GM18867 (cell line): ENCODE measurements at regions not wholly inside any gene's neighbourhood (a gene's known extent, or its start where the extent isn't known, plus 50 kb on each side); places are given as distances from the start of the nearest gene placed in this dataset.

Experiments used
- ATAC-seq: cut with Tn5 transposase; IDR thresholded peaks from one replicate; pipeline ENCODE4 v1.9.1; 2021; ENCODE audit warnings: mild to moderate bottlenecking, moderate library complexity; ENCODE audit not compliant: unreplicated experiment

GRCh38 chr3:5531039-5531438, 343.5 kb downstream of the EDEM1 start:
- no peak for ATAC-seq

DNA sequence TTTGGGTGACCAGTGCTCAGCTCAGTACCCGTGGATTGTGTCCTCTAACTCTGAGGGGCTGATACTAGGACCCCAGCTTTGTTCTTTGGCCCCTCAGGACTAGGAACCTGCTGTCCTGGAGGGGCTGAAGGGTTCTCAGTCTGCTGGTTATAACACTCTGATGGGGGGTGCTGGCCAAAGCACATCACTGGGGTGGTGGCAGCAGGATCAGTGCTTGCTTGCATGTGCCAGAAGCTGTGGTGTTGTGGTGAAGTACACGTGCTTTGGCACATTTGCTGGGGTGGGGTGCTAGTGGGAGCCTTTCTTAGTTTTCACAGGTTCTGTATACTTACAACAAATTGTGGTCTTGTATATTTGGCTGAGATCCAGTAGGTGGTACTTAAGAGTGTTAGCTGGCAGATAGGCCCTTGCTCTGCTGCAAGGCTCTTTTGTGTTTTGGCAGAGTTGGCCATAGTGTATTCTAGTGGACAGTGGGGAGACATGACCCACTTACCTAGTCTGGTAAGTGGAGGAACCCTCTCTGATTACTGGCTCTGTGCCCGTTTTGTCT, 344.3 kb downstream of the EDEM1 start:
- ATAC-seq = no peak

GRCh38 chr3:5540532-5540931, 353.0 kb downstream of the EDEM1 start:
- ATAC-seq = no peak

DNA sequence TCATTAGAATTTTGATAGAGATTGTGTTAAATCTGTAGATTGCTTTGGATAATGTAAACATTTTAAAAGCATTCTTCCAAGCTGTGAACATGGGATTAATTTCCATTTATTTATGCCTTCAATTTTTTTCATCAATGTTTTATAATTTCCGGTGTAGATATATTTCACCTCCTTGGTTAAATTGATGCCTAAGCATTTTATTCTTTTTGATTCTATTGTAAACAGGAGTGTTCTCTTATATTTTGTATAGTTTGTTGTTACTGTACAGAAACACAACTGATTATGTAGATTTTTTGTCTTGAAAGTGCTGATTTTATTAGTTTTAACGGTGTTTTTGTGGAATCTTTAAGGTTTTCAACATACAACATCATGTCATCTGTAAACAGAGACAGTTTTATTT, 355.0 kb downstream of the EDEM1 start:
- ATAC-seq = no peak

- ATAC-seq = no peak
Observed at GRCh38 chr3:5543047-5543446, 355.5 kb downstream of the EDEM1 start.

DNA sequence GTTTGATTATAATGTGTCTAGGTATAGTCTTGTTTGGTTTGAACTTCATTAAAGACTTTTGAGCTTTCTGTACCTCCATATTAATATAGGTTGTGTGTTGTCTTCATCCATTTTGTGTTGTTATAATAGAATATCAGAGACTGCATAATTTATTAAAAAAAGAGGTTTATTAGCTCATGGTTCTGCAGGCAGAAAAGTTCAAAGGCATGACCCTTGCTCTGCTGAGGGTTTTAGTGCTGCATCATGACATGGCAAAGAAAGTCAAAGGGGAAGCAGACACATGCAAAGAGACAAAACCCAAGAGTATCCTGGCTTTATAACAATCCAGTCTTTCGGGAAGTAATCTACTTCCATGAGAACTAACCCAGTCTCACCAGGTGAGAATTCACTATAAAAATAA, 358.2 kb downstream of the EDEM1 start:
- no peak for ATAC-seq

- no peak for ATAC-seq
Observed at GRCh38 chr3:5553203-5553602, 365.7 kb downstream of the EDEM1 start.

DNA sequence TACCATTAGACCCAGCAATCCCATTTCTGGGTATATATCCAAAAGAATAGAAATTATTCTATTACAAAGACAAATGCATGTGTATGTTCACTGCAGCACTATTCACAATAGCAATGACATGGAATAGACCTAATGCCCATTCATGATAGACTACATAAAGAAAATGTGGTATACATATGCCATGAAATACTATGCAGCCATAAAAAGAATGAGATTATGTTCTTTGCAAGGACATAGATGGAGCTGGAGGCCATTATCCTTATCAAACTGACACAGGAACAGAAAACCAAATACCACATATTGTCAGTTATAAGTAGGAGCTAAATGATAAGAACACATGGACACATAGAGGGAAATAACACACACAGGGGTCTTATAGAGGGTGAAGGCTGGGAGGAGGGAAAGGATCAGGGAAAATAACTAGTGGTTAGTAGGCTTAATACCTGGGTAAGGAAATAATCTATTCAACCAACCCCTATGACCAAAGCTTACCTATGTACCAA, 366.8 kb downstream of the EDEM1 start:
- ATAC-seq = no peak

- ATAC-seq = no peak
Observed at GRCh38 chr3:5560199-5560598, 372.7 kb downstream of the EDEM1 start.

DNA sequence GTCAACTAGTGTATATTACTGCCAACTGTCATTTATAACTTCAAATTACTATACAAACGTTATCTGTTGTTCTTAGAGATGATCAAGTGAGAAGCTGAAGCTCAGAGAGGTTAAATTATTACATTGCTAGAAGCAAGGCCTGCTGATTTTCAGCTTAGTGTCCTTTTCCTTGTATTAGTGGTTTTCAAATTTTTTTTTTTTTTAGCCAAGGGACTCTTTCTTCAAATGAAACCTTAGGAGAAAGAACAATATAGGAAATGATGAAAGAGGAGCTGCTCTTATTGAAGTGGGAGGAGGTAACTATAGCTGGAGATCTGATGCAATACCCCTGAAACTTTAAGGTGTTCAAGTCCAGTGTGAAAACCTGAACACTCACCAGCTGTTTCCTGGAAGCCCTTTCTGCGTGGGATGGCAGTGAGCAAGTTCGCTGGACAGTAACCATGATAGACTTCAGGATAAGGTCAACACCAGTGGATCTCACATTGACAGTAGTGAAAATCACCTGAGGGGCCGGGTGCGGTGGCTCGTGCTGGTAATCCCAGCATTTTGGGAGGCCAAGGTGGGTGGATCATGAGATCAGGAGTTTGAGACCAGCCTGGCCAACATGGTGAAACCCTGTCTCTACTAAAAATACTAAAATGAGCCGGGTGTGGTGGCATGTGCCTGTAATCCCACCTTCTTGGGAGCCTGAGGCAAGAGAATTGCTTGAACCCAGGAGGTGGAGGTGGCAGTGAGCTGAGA, 376.2 kb downstream of the EDEM1 start:
- ATAC-seq = no peak

DNA sequence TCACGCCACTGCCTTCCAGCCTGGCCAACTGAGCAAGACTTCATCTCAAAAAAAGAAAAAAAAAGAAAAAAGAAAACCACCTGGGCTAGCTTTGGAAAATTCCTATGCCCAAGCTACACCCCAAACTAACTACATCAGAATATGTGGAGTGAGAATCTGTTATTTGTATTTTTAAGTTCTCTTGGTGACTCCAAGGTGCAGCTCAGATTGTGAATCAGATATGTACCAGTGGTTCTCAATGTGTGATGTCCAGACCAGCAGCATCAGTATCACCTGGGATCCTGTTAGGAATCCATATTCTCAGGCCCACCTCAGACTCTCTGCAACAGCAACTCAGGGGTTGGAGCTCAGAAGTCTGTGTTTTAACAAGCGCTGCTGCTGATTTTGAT, 376.8 kb downstream of the EDEM1 start:
- ATAC-seq = no peak

DNA sequence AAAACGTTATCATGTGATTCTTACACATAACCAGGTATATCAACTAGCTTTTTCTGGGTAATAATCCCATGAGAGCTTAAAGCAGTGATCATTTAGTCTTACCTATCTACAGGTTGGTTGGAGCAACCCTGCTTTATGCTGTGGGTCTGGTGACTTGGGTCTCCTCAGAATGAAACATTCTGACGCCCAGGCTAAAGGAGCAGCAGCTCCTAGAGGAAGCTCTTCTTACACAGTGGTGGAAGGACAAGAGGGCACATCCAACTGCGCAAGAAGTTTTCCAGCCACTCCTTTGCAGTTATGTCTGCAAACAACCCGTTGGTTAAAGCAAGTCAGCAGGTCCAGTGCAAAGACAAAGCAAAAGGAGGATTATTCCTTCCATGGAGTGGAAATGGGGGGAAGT, 377.5 kb downstream of the EDEM1 start:
- ATAC-seq = no peak

- no peak for ATAC-seq
Observed at GRCh38 chr3:5567113-5567512, 379.6 kb downstream of the EDEM1 start.

DNA sequence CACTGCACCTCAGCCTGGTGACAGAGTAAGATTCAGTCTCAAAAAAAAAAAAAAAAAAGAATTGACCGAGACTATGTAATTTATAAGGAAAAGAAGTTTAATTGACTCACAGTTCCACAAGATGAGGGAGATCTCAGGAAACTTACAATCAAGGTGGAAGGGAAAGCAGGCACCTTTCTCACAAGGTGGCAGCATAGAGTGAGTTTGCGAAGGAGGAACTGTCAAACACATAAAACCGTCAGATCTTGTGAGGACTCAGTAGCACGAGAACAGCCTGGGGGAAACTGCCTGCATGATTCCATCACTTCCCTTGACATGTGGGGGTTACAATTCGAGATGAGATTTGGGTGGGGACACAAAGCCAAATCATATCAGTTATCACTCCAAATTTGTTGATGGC, 380.9 kb downstream of the EDEM1 start:
- peak; percentile 74 for ATAC-seq

GRCh38 chr3:5569152-5569551, 381.6 kb downstream of the EDEM1 start:
- ATAC-seq = no peak

GRCh38 chr3:5572168-5572567, 384.7 kb downstream of the EDEM1 start:
- no peak for ATAC-seq

GRCh38 chr3:5576277-5577011, 388.9 kb downstream of the EDEM1 start:
- ATAC-seq = no peak

- no peak for ATAC-seq
Observed at GRCh38 chr3:5579139-5579602, 391.7 kb downstream of the EDEM1 start.

DNA sequence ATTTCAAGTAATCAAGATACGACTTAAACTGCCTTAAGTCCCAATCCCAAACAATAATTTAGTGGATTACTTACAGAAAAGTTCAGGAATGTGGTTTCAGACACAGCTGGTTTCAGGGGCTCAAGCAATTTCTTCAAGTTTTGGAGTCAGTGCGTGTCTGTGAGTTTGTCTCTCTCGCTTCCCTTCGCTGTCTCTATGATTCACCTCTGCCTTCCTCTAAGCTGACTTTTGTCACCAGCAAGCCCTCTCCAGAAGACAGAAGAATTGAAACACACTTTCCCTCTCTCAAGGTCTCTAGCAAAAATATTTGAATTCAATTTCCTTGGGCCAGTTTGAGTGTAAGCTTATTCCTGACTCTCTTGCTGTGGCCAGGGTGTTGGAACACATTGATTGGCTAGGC, 392.4 kb downstream of the EDEM1 start:
- no peak for ATAC-seq

DNA sequence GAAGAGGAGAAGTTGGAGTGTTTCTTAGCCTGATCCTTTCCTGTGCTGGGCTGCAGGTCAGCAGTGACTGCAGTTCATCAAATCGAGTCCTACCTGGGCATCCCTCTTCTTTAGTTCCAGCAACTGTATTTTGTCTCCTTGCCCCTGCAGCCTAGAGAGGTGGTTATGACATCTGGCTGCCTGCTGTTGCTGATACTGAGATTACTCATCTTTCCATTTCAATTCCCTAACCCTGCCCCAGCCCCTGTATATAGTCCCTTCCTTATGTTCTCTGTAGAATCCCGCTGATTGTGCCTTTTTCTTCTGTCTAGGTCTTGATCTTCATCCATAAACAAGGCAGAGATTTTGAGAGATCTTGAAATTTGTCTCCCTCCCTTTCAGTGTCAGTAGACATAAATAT, 393.3 kb downstream of the EDEM1 start:
- ATAC-seq = no peak

GRCh38 chr3:5581743-5582142, 394.2 kb downstream of the EDEM1 start:
- ATAC-seq = no peak

DNA sequence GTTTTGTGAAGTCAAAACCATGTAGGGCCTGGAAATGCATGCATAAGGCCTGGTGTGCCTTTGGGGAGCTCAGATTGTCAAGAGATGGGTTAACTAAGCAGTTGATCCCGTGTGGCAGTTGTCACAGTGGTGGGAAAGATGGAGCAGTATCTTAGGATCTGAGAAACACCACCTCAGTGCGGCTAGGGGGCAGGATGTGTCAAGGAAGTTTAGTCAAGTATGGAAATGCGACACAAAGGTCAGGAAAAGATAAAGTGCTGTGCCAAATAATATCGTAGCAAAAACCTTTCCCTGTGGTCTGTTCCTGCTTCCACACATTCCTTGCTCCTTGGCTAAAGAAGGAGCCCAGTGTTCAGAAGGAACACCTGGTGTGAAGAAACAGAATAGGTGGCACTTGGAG, 396.4 kb downstream of the EDEM1 start:
- ATAC-seq = no peak
